ENCODE measurements at regions not wholly inside any gene's neighbourhood (a gene's known extent, or its start where the extent isn't known, plus 50 kb on each side); places are given as distances from the start of the nearest gene placed in this dataset.

GRCh38 chr9:91141407-91141965 lies 220.2 kb downstream of the AUH start:
- Histone ChIP-seq H3K4me1 (peaks cover 0 to 18% of the 10 kb centered on the region in 2 donors), H3K27me3 (no peaks in the 10 kb centered on the region), H3K9me3 (no peaks in the 10 kb centered on the region), H3K4me3 (replicated peaks in 1 of 3) (no peak overlapping the region), H3K36me3 (no peaks in the 10 kb centered on the region), H3K27ac (no peak overlapping the region)
- WGBS, 2 donors, result 58 to 61% methylated on average over 3 of the region's 3 CpGs
- intact Hi-C loops (cut with DNase I), result no loop called here
- no peak for TF ChIP-seq CTCF (IDR thresholded peaks at IDR 0.05)
- no peak for TF ChIP-seq POLR2A (IDR thresholded peaks at IDR 0.05)
- DNase-seq, result no peak

- H3K27ac ChIP-seq, result no peak overlapping the region
- no peaks in the 10 kb centered on the region for H3K36me3 ChIP-seq
- no peak for DNase-seq
- WGBS, 2 donors, result 93 to 99% methylated on average over 5 of the region's 5 CpGs
- peaks cover 6 to 26% of the 10 kb centered on the region in 2 donors for H3K4me1 ChIP-seq
- no peak for TF ChIP-seq POLR2A (IDR thresholded peaks at IDR 0.05)
- no peak for TF ChIP-seq CTCF (IDR thresholded peaks at IDR 0.05)
- H3K4me3 ChIP-seq (replicated peaks in 1 of 3), result no peak overlapping the region
- H3K27me3 ChIP-seq, result no peaks in the 10 kb centered on the region
- intact Hi-C loops (cut with DNase I), result no loop called here
- no peaks in the 10 kb centered on the region for H3K9me3 ChIP-seq
Observed at GRCh38 chr9:91143162-91143561, 218.6 kb downstream of the AUH start.

- TF ChIP-seq CTCF (IDR thresholded peaks at IDR 0.05) (no peak), POLR2A (IDR thresholded peaks at IDR 0.05) (no peak)
- 79 to 85% methylated on average over 3 of the region's 3 CpGs for WGBS, 2 donors
- Histone ChIP-seq H3K4me1 (peaks cover 6 to 26% of the 10 kb centered on the region in 2 donors), H3K27ac (no peak overlapping the region), H3K36me3 (no peaks in the 10 kb centered on the region), H3K9me3 (no peaks in the 10 kb centered on the region), H3K4me3 (replicated peaks in 1 of 3) (no peak overlapping the region), H3K27me3 (no peaks in the 10 kb centered on the region)
- DNase-seq, result no peak
- intact Hi-C loops (cut with DNase I), result no loop called here
Observed at GRCh38 chr9:91143642-91144041, 218.1 kb downstream of the AUH start.

GRCh38 chr9:91144769-91145168 lies 216.9 kb downstream of the AUH start:
- H3K4me1 ChIP-seq, result peaks cover 6 to 26% of the 10 kb centered on the region in 2 donors
- no peak overlapping the region for H3K27ac ChIP-seq
- no peaks in the 10 kb centered on the region for H3K9me3 ChIP-seq
- H3K27me3 ChIP-seq, result no peaks in the 10 kb centered on the region
- no peak for DNase-seq
- intact Hi-C loops (cut with DNase I), result no loop called here
- WGBS, 2 donors, result 84 to 87% methylated on average over 3 of the region's 3 CpGs
- H3K4me3 ChIP-seq (replicated peaks in 1 of 3), result no peak overlapping the region
- no peaks in the 10 kb centered on the region for H3K36me3 ChIP-seq
- TF ChIP-seq POLR2A (IDR thresholded peaks at IDR 0.05) (no peak), CTCF (IDR thresholded peaks at IDR 0.05) (no peak)

- WGBS, 2 donors, result 96% methylated on average over 4 of the region's 4 CpGs
- intact Hi-C loops (cut with DNase I), result no loop called here
- Histone ChIP-seq H3K4me3 (replicated peaks in 1 of 3) (no peak overlapping the region), H3K27ac (peak overlapping the region in 2 of 3 donors; percentile 70 to 84), H3K4me1 (peaks cover 6 to 26% of the 10 kb centered on the region in 2 donors), H3K27me3 (no peaks in the 10 kb centered on the region), H3K9me3 (no peaks in the 10 kb centered on the region), H3K36me3 (no peaks in the 10 kb centered on the region)
- no peak for DNase-seq
- TF ChIP-seq CTCF (IDR thresholded peaks at IDR 0.05) (no peak), POLR2A (IDR thresholded peaks at IDR 0.05) (no peak)
Observed at GRCh38 chr9:91145496-91145895, 216.2 kb downstream of the AUH start.
